Ovary (tissue), 3 donors: ENCODE measurements at regions not wholly inside any gene's neighbourhood (a gene's known extent, or its start where the extent isn't known, plus 50 kb on each side); places are given as distances from the start of the nearest gene placed in this dataset.

Experiments used
- CTCF ChIP-seq, 3 donors: fragments of 450-650 bp in 2 of 3; fragments of 200-600 bp in 1 of 3; IDR thresholded peaks; one replicate each; pipeline versions ENCODE4 v1.5.1 to v1.8.0; 2016 to 2022; ENCODE audit warnings: antibody characterized with exemption in 3 of 3, mild to moderate bottlenecking in 1 of 3
- EP300 ChIP-seq: sonication (generic); formaldehyde crosslinking; IDR thresholded peaks from one replicate; pipeline ENCODE4 v1.6.1; 2017; ENCODE audit warnings: antibody characterized with exemption
- POLR2A ChIP-seq: fragments of 450-650 bp; IDR thresholded peaks from one replicate; pipeline ENCODE4 v1.6.1; 2017; ENCODE audit warnings: antibody characterized with exemption, mild to moderate bottlenecking, moderate library complexity
- donor health status: DM: no; HTN: no; CAD: no.

- TF ChIP-seq POLR2A (no peak), CTCF (IDR thresholded peaks at IDR 0.05) (no peak), EP300 (no peak)
These were observed 209.8 kb downstream of the ACTR3B start for GRCh38 chr7:152969335-152969734.
